ENCODE measurements at regions not wholly inside any gene's neighbourhood (a gene's known extent, or its start where the extent isn't known, plus 50 kb on each side); places are given as distances from the start of the nearest gene placed in this dataset.

- TF ChIP-seq YY1 (IDR thresholded peaks at IDR 0.05; ENCODE audit: insufficient read depth, insufficient read length) (no peak), ZNF274 (IDR thresholded peaks at IDR 0.05; ENCODE audit: low read depth, low read length) (no peak), SUZ12 (IDR thresholded peaks at IDR 0.05; ENCODE audit: extremely low read depth, insufficient read depth, insufficient read length) (no peak)
Measured at GRCh38 chr14:105858676-105859025, 332.3 kb downstream of the TMEM121 start.

All from NT2/D1 (cell line).